T1000 (cell line): ENCODE measurements at regions not wholly inside any gene's neighbourhood (a gene's known extent, or its start where the extent isn't known, plus 50 kb on each side); places are given as distances from the start of the nearest gene placed in this dataset.

Experiments
- DNase-seq: peaks from one replicate; lab custom pipeline; 2025; ENCODE audit warnings: mixed read lengths; lab: John Stamatoyannopoulos, UW

DNA sequence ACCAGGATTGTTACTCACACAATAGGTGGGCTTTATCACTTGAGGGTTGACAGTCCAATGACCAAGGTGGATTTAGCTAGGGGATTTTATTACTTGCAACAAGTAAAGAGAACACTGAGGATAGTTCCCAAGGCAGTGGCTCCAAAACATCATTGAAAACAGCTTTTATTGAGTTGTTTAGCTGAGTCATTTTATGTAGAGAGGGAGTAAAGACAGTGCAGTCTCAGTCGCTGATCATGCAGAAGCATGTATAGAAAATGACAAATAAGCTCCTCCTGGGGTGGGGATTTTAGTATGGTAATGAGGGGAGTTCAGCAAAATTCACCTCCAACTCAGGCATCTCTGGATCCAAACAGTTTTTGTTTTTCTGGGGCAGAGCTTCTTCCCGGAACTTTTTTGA lies 163.0 kb upstream of the CCDC179 start:
- no peak for DNase-seq

GRCh38 chr11:23041001-23041503 lies 180.8 kb upstream of the CCDC179 start:
- DNase-seq = no peak

DNA sequence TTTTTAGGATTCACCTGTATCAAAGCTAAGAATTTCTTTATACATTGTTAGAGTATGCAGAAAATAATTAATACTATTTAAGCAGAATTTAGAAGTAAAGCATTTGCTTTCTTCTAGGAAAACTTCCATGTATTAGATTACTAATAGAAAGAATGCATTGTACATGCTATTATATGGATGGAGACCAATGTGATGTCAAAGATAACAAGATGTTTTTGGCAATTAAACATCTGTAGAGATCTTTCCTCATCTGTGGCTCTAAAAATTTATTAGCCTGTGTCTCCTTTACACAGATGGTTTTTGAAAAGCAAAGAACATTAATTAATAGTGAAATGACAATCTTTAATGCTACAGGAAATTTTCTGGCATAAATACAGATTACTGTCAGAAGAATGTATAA lies 198.4 kb upstream of the CCDC179 start:
- no peak for DNase-seq

DNA sequence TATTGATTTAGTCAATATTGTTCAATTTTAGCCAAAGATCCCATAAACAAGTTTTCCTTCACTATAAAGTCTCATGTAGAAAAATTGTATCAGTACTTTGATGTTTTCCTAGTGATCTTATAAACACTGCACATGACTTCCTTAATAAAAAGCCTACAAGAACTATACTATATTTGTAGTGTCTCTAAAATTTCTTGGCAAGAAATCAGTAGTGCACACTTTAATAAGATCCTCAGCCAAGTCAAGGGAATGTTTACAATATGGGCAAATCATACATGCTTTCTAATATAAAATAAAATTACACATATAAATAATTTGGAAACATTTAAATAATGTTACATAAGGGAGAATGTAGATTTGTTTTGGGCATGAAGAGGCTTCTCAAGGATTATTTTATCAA lies 203.0 kb upstream of the CCDC179 start:
- DNase-seq = no peak

DNA sequence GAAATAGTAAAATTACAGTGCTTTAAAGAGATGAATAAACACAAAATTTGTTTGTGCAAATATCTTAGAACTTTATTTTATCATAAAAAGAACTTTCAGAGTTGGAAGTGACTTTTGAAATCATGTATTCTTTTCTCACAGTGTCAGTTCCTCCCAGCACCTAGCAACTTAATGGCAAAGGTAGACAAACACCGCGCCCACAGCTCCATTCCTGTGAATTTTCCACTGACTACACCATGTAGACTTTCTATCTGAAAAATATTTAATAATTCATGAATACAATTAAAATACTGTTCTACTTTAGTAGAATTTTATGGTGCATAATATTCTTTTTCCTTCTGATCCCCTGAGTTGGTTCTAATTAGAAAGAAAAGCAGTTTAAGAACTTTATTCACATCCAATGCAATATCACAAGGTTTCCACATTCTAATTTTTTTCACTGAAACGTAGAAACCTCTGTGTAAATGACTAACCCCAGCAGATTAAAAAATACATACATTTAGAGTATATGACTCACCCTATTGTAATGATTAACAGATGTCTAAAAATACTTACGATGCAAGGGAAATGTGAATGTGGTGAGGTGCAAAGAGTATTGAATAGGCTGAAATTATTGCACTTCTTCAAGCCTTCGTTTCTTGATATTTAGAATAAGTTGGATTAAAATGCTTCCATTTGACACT lies 218.2 kb upstream of the CCDC179 start:
- no peak for DNase-seq

DNA sequence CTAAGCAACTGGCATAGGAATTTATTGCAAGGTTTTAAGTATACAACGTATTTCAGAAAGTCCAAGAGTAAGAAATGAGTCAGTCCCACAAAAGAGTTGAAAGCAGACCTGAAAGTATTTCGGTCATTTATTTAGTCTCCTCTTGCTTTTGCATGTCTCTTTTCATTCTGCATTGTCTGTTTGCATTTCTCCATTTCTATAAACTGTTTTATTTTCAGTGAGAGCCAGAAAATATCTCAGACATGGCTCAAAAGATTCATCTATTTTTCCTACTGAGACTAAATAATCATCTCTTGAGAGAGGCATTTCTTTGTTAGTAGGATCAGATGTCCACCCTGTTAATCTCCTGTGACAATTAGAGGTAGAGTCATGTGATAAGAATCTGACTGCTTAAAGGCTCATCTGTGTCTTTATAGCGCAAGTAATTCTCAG lies 219.1 kb upstream of the CCDC179 start:
- DNase-seq = no peak

GRCh38 chr11:23087407-23087806 lies 227.1 kb upstream of the CCDC179 start:
- no peak for DNase-seq

DNA sequence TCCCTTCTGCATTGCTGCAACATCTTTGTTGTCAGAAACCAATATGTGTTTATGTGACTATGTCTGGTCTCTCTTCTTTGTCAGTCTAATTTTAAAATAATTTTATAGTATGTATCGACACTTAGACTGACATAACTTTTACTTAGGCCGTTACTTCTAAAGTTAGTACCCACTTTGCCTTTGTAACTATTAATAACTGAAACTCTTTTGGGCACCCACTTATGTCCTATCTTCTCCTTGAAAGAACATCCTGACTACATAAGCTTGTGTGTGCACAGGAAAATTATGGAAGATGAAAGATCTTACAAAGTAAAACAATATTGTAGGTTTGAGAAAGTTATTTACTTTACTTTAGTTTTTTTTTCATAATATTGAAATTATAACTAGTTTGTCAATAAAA lies 230.4 kb upstream of the CCDC179 start:
- DNase-seq = no peak

- no peak for DNase-seq
These were observed 235.4 kb upstream of the CCDC179 start for GRCh38 chr11:23095650-23096189.

DNA sequence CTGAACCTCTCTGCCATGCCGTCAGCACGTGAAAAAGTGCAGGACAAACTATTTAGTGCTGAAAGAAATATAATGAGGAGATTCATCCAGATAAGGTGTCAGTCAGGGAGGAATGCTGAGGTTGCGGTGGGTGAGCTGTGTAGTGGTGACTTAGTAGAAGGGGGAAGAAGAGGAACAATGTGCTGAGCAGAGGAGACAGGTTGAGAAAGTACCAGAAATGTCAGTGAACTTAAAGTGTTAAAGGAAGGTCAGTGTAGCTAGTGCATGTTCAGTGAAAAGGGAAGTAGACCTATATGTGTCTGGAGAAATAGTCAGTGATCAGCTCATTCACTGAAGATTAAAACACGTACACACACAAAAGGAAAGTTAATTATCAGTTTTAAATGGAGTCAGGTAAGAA lies 237.6 kb upstream of the CCDC179 start:
- DNase-seq = no peak

- no peak for DNase-seq
These were observed 239.0 kb upstream of the CCDC179 start for GRCh38 chr11:23099256-23099655.

DNA sequence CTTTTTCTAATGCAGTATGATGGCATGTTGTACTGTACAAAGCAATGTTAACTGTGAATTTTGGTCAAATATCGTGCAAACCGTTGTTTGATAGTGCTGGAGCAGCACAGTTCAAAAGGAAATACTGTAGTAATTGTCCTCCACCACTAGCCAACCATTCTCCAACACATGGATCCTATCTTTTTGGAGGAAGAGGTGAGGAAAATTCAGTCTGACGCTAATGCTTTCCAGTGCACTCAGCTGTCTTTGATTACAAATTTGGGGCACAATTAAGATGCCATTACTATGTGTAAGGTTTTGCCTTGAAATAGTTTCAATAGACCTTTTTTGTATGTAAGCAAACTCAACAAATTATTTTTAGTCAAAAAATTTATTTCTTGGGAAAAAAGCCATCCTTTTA lies 240.5 kb upstream of the CCDC179 start:
- no peak for DNase-seq

DNA sequence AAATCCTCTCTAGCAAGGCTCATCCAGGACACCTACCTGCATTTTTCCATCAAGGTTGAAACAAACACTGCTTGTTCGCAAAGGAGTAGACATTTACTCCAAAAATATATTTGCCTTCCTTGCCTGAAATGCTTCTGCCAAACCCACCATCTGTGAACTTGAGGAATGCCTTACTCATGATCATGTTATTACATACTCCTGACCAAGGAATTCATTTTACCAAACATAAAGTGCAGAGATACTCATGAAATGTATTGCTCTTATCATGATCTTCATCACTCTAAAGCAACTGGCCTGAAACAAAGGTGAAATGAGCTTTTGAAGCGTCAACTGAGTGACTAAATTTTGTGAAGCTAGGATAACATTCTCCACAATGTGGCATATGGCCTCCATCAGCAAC lies 243.1 kb upstream of the CCDC179 start:
- DNase-seq = no peak

- no peak for DNase-seq
These were observed 251.3 kb upstream of the CCDC179 start for GRCh38 chr11:23111527-23111926.

- no peak for DNase-seq
These were observed 252.1 kb upstream of the CCDC179 start for GRCh38 chr11:23112390-23112789.

DNA sequence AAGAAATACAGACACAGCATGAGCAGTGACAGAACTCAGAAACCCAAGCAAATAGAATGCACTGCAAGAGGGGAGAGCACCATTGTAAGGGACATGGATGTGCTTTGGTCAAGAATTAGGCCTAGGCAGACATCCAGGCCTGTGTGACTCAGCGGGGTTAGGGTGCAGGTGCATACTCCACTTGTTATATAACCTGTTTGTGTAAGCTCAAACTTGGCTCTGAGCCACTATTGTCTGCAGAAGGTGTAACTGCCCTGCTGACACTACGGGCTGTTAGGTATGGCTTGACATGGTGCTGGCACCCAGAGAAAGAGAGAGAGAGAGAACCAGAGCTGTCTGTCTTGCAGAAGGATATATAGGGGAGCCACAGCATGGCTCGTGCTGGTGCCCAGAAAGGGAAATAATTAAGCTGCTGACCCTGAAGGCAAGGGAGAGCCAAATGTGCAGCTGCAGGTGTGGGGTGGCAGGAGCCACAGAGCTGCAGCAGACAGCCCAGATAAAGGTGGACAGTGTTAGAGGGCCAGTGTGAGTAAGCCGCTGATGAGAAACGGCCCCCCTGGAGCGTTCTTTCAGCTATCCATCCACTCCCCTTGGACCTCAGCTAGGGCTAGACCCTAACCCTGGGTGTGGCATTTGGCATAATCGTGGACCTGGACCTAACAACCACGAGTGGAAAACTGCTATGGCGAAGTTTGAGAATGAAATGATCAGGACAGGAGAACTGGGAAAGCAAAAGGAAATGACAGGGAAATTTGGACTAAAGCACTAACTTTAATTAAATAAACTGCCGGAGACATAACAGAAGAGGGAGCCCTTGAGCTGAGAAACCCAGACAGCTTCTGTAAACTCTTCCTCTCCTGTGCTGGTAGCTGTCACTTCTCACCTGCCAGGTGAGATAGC lies 253.0 kb upstream of the CCDC179 start:
- peak; percentile 4 for DNase-seq

GRCh38 chr11:23113887-23114216 lies 253.6 kb upstream of the CCDC179 start:
- no peak for DNase-seq

- DNase-seq = no peak
These were observed 263.5 kb upstream of the CCDC179 start for GRCh38 chr11:23123753-23124152.

GRCh38 chr11:23124249-23124648 lies 264.0 kb upstream of the CCDC179 start:
- no peak for DNase-seq

GRCh38 chr11:23124996-23125395 lies 264.7 kb upstream of the CCDC179 start:
- no peak for DNase-seq

GRCh38 chr11:23127706-23128105 lies 267.4 kb upstream of the CCDC179 start:
- no peak for DNase-seq

- no peak for DNase-seq
These were observed 274.4 kb upstream of the CCDC179 start for GRCh38 chr11:23134627-23135026.

GRCh38 chr11:23138761-23139160 lies 278.5 kb upstream of the CCDC179 start:
- DNase-seq = no peak
